ENCODE measurements at regions not wholly inside any gene's neighbourhood (a gene's known extent, or its start where the extent isn't known, plus 50 kb on each side); places are given as distances from the start of the nearest gene placed in this dataset.

DNA sequence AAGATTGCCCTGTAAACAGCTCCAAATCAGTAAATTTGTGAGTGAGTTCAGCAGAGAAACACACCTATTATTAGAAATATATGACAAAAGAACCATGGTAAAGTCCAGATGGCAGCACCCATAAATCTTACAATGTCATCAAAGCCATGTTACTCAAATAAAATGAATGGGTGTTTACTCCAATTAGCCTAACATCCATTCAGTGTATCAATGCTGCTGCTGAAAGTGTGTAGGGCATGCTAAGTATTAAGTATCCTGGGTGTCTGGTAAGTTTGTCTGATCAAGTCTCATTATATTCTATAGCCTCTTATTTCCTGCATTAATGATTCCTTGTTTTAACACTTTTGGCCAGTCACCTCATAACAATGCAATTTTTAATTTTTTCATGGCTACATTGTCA lies 185.5 kb upstream of the STEAP4 start:
- Histone ChIP-seq H2AFZ (ENCODE audit: low read length) (no peak overlapping the region), H3K9ac (ENCODE audit: insufficient read depth, low read depth, low read length) (no peak overlapping the region), H3K36me3 (replicated peaks in 1 of 2; ENCODE audit: control insufficient read depth in 1 of 2, insufficient read depth in 2 of 2, low read length in 2 of 2) (no peaks in the 10 kb centered on the region), H3K4me3 (replicated peaks in 1 of 3; ENCODE audit: insufficient read depth in 1 of 3, low read depth in 2 of 3, low read length in 3 of 3) (no peak overlapping the region), H4K20me1 (ENCODE audit: insufficient read depth, low read length) (no peaks in the 10 kb centered on the region), H3K4me2 (ENCODE audit: low read depth, low read length) (no peak overlapping the region), H3K9me3 (ENCODE audit: low read length) (no peaks in the 10 kb centered on the region), H3K27me3 (ENCODE audit: control insufficient read depth in 1 of 2, insufficient read depth in 2 of 2, low read length in 2 of 2) (no peaks in the 10 kb centered on the region), H3K4me1 (ENCODE audit: insufficient read depth, low read length) (no peaks in the 10 kb centered on the region), H3K27ac (ENCODE audit: extremely low read length, insufficient read depth, low read length) (no peak overlapping the region), H3K79me2 (ENCODE audit: insufficient read depth, low read length) (no peaks in the 10 kb centered on the region)
- in situ Hi-C loops (cut with HindIII; ENCODE audit: extremely low pct_ligation_motif_present, low pct_unique_long_range_greater_than_20kb) = no loop called here
- BruUV-seq (replicated peaks) = no TSS peak
- ATAC-seq = no peak
- TF ChIP-seq ZNF775 (CRISPR knock-in tag; IDR thresholded peaks at IDR 0.05; ENCODE audit: borderline replicate concordance) (no peak), MEIS1 (CRISPR knock-in tag; IDR thresholded peaks at IDR 0.05; ENCODE audit: borderline replicate concordance) (no peak), GATA4 (IDR thresholded peaks at IDR 0.05; ENCODE audit: borderline replicate concordance, low read depth) (no peak)
- TF ChIP-seq, protein P1, sequence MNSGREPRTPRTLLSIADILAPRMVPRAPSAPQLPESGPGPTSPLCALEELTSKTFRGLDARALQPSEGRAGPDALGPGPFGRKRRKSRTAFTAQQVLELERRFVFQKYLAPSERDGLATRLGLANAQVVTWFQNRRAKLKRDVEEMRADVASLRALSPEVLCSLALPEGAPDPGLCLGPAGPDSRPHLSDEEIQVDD (CRISPR knock-in tag; IDR thresholded peaks at IDR 0.05; ENCODE audit: borderline replicate concordance) = no peak
- no peak for FAIRE-seq
- DNase-seq (ENCODE audit: low spot score) = no peak
- POLR2A ChIA-PET = no interaction called here
- intact Hi-C loops (cut with micrococcal nuclease; ENCODE audit: unreplicated experiment) = no loop called here
- CTCF ChIA-PET (ENCODE audit: low intra/inter-chr PET ratio, low total read pairs) = no interaction called here

DNA sequence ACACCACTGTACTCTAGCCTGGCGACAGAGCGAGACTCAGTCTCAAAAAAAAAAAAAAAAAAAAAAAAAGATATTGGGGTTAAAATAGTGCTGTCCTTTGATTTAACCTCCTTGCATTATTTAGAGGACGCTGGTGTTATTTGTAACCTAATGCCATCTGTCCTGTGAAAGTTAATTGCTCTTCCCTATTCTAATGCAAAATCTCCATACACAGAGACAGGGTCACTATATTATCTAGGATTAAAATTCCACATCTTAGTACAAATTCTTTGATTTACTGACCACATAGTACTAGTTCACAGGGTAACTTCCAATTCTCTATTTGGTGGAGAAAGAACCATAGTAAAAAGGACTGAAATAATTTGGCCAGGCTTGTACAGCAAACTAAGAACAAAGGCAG lies 184.2 kb upstream of the STEAP4 start:
- H3K9me3 ChIP-seq (ENCODE audit: low read length) = no peaks in the 10 kb centered on the region
- DNase-seq (ENCODE audit: low spot score) = no peak
- no peaks in the 10 kb centered on the region for H3K27me3 ChIP-seq (ENCODE audit: control insufficient read depth in 1 of 2, insufficient read depth in 2 of 2, low read length in 2 of 2)
- no TSS peak for BruUV-seq (replicated peaks)
- H3K27ac ChIP-seq (ENCODE audit: extremely low read length, insufficient read depth, low read length) = no peak overlapping the region
- no peak overlapping the region for H3K4me2 ChIP-seq (ENCODE audit: low read depth, low read length)
- CTCF ChIA-PET (ENCODE audit: low intra/inter-chr PET ratio, low total read pairs) = no interaction called here
- POLR2A ChIA-PET = no interaction called here
- intact Hi-C loops (cut with micrococcal nuclease; ENCODE audit: unreplicated experiment) (no loop called here), in situ Hi-C loops (cut with HindIII; ENCODE audit: extremely low pct_ligation_motif_present, low pct_unique_long_range_greater_than_20kb) (no loop called here)
- no peaks in the 10 kb centered on the region for H3K4me1 ChIP-seq (ENCODE audit: insufficient read depth, low read length)
- no peak overlapping the region for H3K4me3 ChIP-seq (replicated peaks in 1 of 3; ENCODE audit: insufficient read depth in 1 of 3, low read depth in 2 of 3, low read length in 3 of 3)
- 0% methylated on average over 3 of the region's 3 CpGs for WGBS (ENCODE audit: low lambda C conversion rate)
- no peaks in the 10 kb centered on the region for H3K36me3 ChIP-seq (replicated peaks in 1 of 2; ENCODE audit: control insufficient read depth in 1 of 2, insufficient read depth in 2 of 2, low read length in 2 of 2)
- no peak for FAIRE-seq
- H2AFZ ChIP-seq (ENCODE audit: low read length) = no peak overlapping the region
- no peak overlapping the region for H3K9ac ChIP-seq (ENCODE audit: insufficient read depth, low read depth, low read length)
- no peak for ATAC-seq
- no peaks in the 10 kb centered on the region for H3K79me2 ChIP-seq (ENCODE audit: insufficient read depth, low read length)
- H4K20me1 ChIP-seq (ENCODE audit: insufficient read depth, low read length) = no peaks in the 10 kb centered on the region
- no peak for TF ChIP-seq ZFP37 (CRISPR knock-in tag; IDR thresholded peaks at IDR 0.05; ENCODE audit: borderline replicate concordance)
- TF ChIP-seq ZFP36L2 (CRISPR knock-in tag; IDR thresholded peaks at IDR 0.05) = no peak
- TF ChIP-seq ZNF496 (CRISPR knock-in tag; IDR thresholded peaks at IDR 0.05; ENCODE audit: insufficient replicate concordance) = no peak
- no peak for TF ChIP-seq ZNF773 (CRISPR knock-in tag; IDR thresholded peaks at IDR 0.05; ENCODE audit: borderline replicate concordance)
- TF ChIP-seq TCF7 (IDR thresholded peaks at IDR 0.05; ENCODE audit: low read depth) = no peak
- TF ChIP-seq, protein P2, sequence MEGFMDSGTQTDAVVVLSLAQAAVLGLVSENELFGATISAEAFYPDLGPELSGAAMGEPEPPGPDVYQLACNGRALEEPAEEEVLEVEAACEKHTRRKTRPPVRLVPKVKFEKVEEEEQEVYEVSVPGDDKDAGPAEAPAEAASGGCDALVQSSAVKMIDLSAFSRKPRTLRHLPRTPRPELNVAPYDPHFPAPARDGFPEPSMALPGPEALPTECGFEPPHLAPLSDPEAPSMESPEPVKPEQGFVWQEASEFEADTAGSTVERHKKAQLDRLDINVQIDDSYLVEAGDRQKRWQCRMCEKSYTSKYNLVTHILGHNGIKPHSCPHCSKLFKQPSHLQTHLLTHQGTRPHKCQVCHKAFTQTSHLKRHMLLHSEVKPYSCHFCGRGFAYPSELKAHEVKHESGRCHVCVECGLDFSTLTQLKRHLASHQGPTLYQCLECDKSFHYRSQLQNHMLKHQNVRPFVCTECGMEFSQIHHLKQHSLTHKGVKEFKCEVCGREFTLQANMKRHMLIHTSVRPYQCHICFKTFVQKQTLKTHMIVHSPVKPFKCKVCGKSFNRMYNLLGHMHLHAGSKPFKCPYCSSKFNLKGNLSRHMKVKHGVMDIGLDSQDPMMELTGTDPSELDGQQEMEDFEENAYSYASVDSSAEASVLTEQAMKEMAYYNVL (CRISPR knock-in tag; IDR thresholded peaks at IDR 0.05; ENCODE audit: borderline replicate concordance) = no peak
- no peak for TF ChIP-seq POLR2AphosphoS5 (IDR thresholded peaks at IDR 0.05; ENCODE audit: low read depth, low read length)
- TF ChIP-seq FOXO4 (CRISPR knock-in tag; conservative IDR thresholded peaks at IDR 0.05) = no peak
- TF ChIP-seq, protein P3, sequence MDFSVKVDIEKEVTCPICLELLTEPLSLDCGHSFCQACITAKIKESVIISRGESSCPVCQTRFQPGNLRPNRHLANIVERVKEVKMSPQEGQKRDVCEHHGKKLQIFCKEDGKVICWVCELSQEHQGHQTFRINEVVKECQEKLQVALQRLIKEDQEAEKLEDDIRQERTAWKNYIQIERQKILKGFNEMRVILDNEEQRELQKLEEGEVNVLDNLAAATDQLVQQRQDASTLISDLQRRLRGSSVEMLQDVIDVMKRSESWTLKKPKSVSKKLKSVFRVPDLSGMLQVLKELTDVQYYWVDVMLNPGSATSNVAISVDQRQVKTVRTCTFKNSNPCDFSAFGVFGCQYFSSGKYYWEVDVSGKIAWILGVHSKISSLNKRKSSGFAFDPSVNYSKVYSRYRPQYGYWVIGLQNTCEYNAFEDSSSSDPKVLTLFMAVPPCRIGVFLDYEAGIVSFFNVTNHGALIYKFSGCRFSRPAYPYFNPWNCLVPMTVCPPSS (IDR thresholded peaks at IDR 0.05) = no peak
- TF ChIP-seq ZNF550 (CRISPR knock-in tag; IDR thresholded peaks at IDR 0.05; ENCODE audit: borderline replicate concordance) = no peak
- TF ChIP-seq HDAC6 (IDR thresholded peaks at IDR 0.05; ENCODE audit: low read depth, low read length) = no peak
